Erythroblast (primary cell): ENCODE measurements at regions not wholly inside any gene's neighbourhood (a gene's known extent, or its start where the extent isn't known, plus 50 kb on each side); places are given as distances from the start of the nearest gene placed in this dataset.

Experiments used
- DNase-seq, 2 experiments: peaks; one replicate each; lab custom pipeline; 2025; lab: John Stamatoyannopoulos, UW
- GATA1 ChIP-seq: IDR thresholded peaks from 2 replicates; pipeline ENCODE4 v1.6.1; 2011; ENCODE audit warnings: low read depth, mild to moderate bottlenecking, control low read depth, low read length, moderate library complexity
- POLR2A ChIP-seq: IDR thresholded peaks from 2 replicates; pipeline ENCODE4 v1.6.1; 2011; ENCODE audit warnings: mild to moderate bottlenecking, low read length

DNA sequence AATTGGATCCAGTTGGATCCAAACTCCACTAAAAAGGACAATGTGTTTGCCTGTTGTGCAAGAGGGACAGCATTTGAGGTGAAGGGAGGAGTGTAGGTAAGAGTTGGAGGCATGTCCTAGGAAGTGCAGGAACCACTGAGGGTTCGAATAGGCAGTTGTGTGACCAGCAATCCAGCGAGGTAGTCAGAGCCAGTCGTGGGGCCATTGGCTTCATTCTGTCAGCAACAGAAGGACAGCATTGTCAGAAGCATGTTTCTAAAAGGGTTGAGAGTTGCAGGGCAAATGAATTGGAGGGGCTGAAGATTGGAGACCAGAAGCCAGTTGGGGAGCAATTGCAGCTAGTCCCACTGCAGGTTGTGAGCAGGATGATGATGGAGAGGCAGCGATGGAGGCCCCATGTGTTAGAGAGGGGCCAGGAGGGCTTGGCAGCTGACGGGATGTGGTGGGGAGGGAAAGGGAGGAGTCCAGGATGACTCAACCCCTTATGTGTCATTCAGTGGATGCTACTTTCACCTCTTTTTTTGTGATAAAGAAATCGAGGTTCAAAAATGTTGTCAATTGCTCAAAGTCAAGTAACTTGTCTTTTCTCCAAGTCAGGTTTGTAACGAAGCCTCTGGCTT is 96.7 kb upstream of the SIX3 start:
- TF ChIP-seq POLR2A: no peak
- DNase-seq: peak in 1 of 2 experiments; percentile 3

DNA sequence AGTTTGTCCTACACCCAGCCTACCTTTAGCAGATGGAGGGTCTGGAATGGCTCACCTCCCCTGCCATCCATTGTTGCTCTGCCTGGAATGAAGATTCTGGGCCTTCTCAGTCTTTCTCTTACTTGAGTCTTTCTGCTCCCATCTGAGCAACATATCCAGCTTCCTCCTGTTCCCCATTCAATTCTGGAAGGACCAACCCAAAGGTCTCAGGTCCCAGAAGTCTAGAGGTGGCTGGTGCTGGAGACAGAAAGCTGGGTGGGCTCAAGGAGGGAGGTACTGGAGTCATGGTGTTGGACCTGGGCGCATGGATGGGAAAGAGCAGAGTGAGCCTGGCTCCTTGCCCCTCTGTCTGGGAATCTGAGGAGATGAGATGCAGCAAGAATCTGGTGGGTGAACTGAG is 93.5 kb upstream of the SIX3 start:
- TF ChIP-seq GATA1 (no peak), POLR2A (no peak)
- DNase-seq: no peak

DNA sequence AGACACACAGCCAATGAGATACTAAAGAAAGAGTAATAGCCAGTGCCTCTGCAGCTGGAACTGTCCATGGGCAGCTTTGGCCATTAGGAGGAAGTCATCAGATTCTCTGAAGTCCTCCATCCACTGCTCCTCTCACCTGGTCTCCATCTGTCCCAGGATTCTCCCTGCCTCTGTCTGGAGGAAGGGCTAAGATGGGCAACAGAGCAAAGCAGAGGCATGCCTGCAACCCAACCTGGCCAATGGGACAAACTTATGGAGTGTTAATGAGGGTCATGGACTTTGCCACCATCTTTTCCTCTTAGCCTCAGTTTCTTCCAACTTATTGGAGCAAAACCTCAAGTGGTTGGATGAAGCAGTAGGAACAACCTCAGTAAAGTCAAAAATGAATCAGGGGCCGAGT is 91.5 kb upstream of the SIX3 start:
- no peak for TF ChIP-seq POLR2A
- no peak for TF ChIP-seq GATA1
- DNase-seq: no peak

DNA sequence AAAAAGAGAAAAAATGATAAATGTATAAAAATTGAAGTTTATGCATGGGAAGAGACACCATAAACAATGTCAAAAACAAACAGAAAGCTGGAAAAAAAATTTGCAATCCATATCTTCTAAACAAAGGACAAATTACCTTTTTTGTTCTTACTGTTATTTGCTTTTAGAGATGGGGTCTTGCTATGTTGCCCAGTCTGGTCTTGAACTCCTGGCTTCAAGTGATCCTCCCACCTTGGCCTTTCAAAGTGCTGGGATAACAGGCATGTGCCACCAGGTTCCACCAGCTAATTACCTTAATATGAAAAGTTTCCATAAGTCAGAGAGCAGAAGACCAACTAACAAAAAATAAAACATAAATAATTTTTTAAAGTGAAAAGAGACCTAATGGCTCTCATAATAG is 90.0 kb upstream of the SIX3 start:
- DNase-seq: no peak

DNA sequence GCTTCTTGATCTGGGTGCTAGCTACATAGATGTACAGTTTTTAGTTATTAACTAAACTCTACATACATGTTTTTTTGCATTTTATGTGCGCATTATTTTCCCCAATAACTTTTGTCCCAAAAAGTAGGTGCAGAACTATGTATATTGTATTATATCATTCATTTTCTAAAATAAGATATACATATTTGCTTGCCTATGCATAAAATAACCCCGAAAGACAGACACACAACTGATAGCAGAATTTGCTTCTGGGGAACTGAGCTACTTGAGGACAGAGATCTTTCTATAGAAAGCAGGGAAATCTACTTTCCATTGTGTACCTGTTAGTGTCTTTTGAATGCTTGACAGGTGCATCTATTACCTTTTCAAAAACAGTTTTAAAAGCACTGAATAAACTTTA is 88.9 kb upstream of the SIX3 start:
- TF ChIP-seq POLR2A (no peak), GATA1 (no peak)
- no peak for DNase-seq

More for the DNA sequence above, 90.0 kb upstream of the SIX3 start:
- TF ChIP-seq POLR2A (no peak), GATA1 (no peak)

DNA sequence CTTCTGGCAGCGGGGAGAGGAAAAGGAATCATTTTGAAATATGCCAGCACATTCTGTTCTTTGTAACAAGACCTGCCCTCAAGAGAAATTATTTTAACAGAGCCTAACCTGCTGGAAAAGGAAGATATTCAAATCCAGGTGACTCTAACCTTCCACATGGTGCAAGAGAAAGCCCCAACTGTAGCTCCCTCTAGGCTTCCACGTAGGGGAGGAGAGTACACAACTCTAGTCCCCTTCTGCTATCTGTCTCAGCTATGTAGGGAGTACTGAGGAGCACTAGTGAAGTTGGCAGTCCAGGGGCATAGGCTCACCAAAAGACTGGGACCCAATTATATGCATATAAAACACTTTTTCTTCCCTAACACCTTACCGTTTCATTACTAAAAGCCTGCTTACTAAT is 82.2 kb upstream of the SIX3 start:
- TF ChIP-seq POLR2A (no peak), GATA1 (no peak)
- DNase-seq: no peak

GRCh38 chr2:44866152-44866551 is 75.3 kb upstream of the SIX3 start:
- TF ChIP-seq POLR2A: no peak
- TF ChIP-seq GATA1: no peak
- no peak for DNase-seq

- no peak for TF ChIP-seq POLR2A
- TF ChIP-seq GATA1: no peak
- no peak for DNase-seq
Observed at GRCh38 chr2:44869761-44870160, 71.7 kb upstream of the SIX3 start.

DNA sequence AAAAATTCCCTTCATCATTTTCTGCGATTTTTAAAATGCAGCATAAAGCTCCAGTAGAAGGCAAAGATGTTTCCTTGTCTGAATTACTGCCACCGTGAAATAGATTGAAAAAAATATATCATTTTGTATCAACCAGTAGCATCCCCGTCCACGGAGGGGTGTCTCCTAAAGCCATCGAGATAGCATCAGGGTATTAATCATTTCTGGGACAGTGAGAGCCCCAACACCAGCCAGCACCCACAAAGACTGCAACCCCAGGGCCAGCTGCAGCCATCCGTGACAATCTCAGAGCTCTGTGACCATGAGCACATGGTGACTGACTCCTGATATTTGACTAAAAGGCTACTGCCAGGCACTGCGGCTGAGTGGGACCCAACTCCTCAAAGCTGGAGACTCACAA is 64.1 kb upstream of the SIX3 start:
- DNase-seq: no peak
- TF ChIP-seq GATA1 (no peak), POLR2A (no peak)

DNA sequence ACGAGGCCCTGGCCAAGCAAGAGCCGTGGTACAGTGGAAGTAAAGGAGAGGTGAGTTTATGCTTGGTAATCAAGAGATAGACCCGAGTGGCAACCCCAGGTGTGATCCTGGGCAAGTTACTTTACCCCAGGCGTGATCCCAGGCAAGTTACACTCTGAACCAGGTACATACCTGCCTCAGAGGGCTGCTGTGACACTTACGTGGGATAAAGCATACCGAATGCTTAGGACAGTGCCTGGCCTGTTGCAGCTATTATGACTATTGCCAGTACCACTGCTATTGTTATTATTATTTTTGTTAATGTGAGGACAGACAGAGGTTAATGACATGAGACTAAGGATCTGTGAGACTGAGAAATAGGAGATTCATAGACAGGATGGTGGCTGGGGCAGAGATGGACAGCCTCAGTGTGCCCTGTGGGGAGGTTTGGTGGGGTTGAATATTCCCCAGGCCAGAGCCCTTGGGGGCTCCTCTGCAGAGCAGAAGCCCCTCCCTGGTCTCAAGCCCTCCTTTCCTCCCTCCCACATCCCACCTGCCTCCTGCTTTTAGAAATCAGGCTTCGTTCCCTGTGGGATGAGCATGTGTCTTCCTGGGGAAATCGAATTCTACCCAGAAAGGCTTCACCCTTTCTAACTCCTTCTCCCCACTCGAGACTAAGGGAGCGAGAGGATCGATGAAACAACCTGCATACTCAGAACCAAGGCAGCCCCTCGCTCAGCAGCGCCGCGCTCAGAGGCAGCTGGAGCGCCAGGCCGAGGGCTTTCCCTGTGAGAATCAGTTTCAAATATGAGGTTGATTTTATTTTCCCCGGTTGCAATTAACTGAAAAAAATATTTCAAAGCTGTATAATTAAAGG is 62.0 kb upstream of the SIX3 start:
- TF ChIP-seq POLR2A (no peak), GATA1 (no peak)
- DNase-seq: no peak

- TF ChIP-seq GATA1 (no peak), POLR2A (no peak)
- DNase-seq: no peak
Observed at GRCh38 chr2:44880125-44880483, 61.4 kb upstream of the SIX3 start.

GRCh38 chr2:44881856-44882255 is 59.6 kb upstream of the SIX3 start:
- DNase-seq: no peak
- TF ChIP-seq GATA1 (no peak), POLR2A (no peak)

- no peak for DNase-seq
- TF ChIP-seq GATA1 (no peak), POLR2A (no peak)
Observed at GRCh38 chr2:44883356-44883755, 58.1 kb upstream of the SIX3 start.

DNA sequence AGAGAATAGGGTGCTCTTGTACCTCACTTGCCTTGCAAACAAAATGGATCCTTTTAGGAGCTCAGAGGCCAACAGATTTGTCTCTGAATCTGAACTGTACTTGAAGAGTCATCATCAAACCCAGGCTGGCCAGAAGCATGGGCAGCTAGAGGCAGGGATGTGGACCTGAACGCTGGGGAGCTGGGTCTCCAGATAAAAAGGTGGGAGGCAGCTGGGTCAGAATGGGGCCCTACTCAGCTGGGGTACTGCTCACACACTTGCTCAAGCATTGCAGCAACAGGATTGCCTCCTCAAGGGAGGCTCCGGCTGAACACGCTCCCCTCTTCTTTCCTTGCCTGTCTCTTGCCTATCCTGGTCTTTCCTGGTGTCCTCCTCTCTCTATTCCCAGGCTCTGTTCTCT is 57.3 kb upstream of the SIX3 start:
- TF ChIP-seq POLR2A (no peak), GATA1 (no peak)
- no peak for DNase-seq

GRCh38 chr2:44884677-44885076 is 56.8 kb upstream of the SIX3 start:
- TF ChIP-seq GATA1: no peak
- no peak for TF ChIP-seq POLR2A
- no peak for DNase-seq

- no peak for DNase-seq
- no peak for TF ChIP-seq POLR2A
- TF ChIP-seq GATA1: no peak
Observed at GRCh38 chr2:44886414-44886813, 55.1 kb upstream of the SIX3 start.
